GM21390 (cell line): ENCODE measurements at regions not wholly inside any gene's neighbourhood (a gene's known extent, or its start where the extent isn't known, plus 50 kb on each side); places are given as distances from the start of the nearest gene placed in this dataset.

ENCODE experiments used
- ATAC-seq: cut with Tn5 transposase; IDR thresholded peaks from one replicate; pipeline ENCODE4 v1.9.1; 2021; ENCODE audit not compliant: unreplicated experiment

- ATAC-seq, result no peak
These were observed 2032.8 kb downstream of the PCDH7 start for GRCh38 chr4:32752962-32753361.

GRCh38 chr4:32768664-32769389, 2048.7 kb downstream of the PCDH7 start:
- ATAC-seq, result no peak

- no peak for ATAC-seq
These were observed 2051.3 kb downstream of the PCDH7 start for GRCh38 chr4:32771491-32771890.

- ATAC-seq, result no peak
These were observed 2054.9 kb downstream of the PCDH7 start for GRCh38 chr4:32775049-32775448.

GRCh38 chr4:32776435-32777203, 2056.4 kb downstream of the PCDH7 start:
- ATAC-seq, result no peak

- ATAC-seq, result no peak
These were observed 2057.9 kb downstream of the PCDH7 start for GRCh38 chr4:32778025-32778424.

GRCh38 chr4:32778938-32779337, 2058.8 kb downstream of the PCDH7 start:
- ATAC-seq, result no peak

- no peak for ATAC-seq
These were observed 2068.9 kb downstream of the PCDH7 start for GRCh38 chr4:32789026-32789608.

GRCh38 chr4:32790803-32791202, 2070.6 kb downstream of the PCDH7 start:
- ATAC-seq, result no peak

- ATAC-seq, result no peak
These were observed 2078.4 kb downstream of the PCDH7 start for GRCh38 chr4:32798471-32799159.

- no peak for ATAC-seq
These were observed 2104.2 kb downstream of the PCDH7 start for GRCh38 chr4:32824336-32824735.

- ATAC-seq, result no peak
These were observed 2106.0 kb downstream of the PCDH7 start for GRCh38 chr4:32826169-32826568.

- no peak for ATAC-seq
These were observed 2110.0 kb downstream of the PCDH7 start for GRCh38 chr4:32830160-32830559.

- no peak for ATAC-seq
These were observed 2110.9 kb downstream of the PCDH7 start for GRCh38 chr4:32831104-32831503.

- ATAC-seq, result no peak
These were observed 2120.5 kb downstream of the PCDH7 start for GRCh38 chr4:32840461-32841189.

- ATAC-seq, result no peak
These were observed 2121.0 kb downstream of the PCDH7 start for GRCh38 chr4:32841217-32841616.

GRCh38 chr4:32847461-32847860, 2127.3 kb downstream of the PCDH7 start:
- ATAC-seq, result no peak

- ATAC-seq, result no peak
These were observed 2135.5 kb downstream of the PCDH7 start for GRCh38 chr4:32855622-32856021.

GRCh38 chr4:32858361-32858760, 2138.2 kb downstream of the PCDH7 start:
- no peak for ATAC-seq

GRCh38 chr4:32858971-32859370, 2138.8 kb downstream of the PCDH7 start:
- ATAC-seq, result no peak
